Fibroblast of lung (primary cell): ENCODE measurements at regions not wholly inside any gene's neighbourhood (a gene's known extent, or its start where the extent isn't known, plus 50 kb on each side); places are given as distances from the start of the nearest gene placed in this dataset.

Experiments used
- CTCF ChIP-seq, 2 donors: IDR thresholded peaks in 1 of 2; conservative IDR thresholded peaks in 1 of 2; 1 replicate in 1 of 2; 2 replicates in 1 of 2; pipeline ENCODE4 v1.5.1; 2011 to 2012; ENCODE audit warnings: low read length in 2 of 2, control low read depth in 1 of 2, inconsistent platforms in 1 of 2, low read depth in 1 of 2, mild to moderate bottlenecking in 1 of 2
- EZH2 ChIP-seq: IDR thresholded peaks from 2 replicates; pipeline ENCODE4 v1.5.1; 2012; ENCODE audit warnings: low read length, control low read depth, mild to moderate bottlenecking; ENCODE audit errors: missing control alignments

- TF ChIP-seq CTCF (conservative IDR thresholded peaks at IDR 0.05 in 1 of 2, IDR thresholded peaks at IDR 0.05 in 1 of 2; ENCODE audit: low read depth in 1 of 2, low read length in 2 of 2), result no peak
- no peak for TF ChIP-seq EZH2
These were observed 328.4 kb upstream of the KCND2 start for GRCh38 chr7:119944601-119944972.
